HCT116 (cell line): ENCODE measurements at regions not wholly inside any gene's neighbourhood (a gene's known extent, or its start where the extent isn't known, plus 50 kb on each side); places are given as distances from the start of the nearest gene placed in this dataset.

Experiments
- ATAC-seq: fragments of 200-7000 bp; cut with Tn5 transposase; 2 replicates; pipeline ENCODE4 v1.9.1; 2020; ENCODE audit warnings: mild to moderate bottlenecking, moderate library complexity
- BruUV-seq: library from RNA; stranded (reverse); fragments of 400-500 nt; replicated peaks from 2 replicates; lab custom pipeline; 2021; lab: Mats Ljungman, UMichigan
- CTCF ChIA-PET: fragments of 300-600 bp; sonication (Branson Sonifier 250); formaldehyde crosslinking; loops from one replicate; lab custom pipeline; 2021; ENCODE audit warnings: antibody characterized with exemption; lab: Charles Lee
- POLR2A ChIA-PET: fragments of 300-600, 350-600 bp; sonication (Branson Sonifier 250); formaldehyde crosslinking; loops from one replicate; lab custom pipeline; 2021; ENCODE audit warnings: antibody characterized with exemption; lab: Charles Lee
- RAD21 ChIA-PET, 2 experiments: fragments of 300-600 bp; sonication (Branson Sonifier 250); formaldehyde crosslinking; loops; one replicate each; lab custom pipeline; 2023; ENCODE audit warnings: low total read pairs in 2 of 2; ENCODE audit not compliant: uncharacterized antibody in 2 of 2, unreplicated experiment in 2 of 2, low non-redundant PET in 1 of 2; lab: Charles Lee
- DNase-seq: peaks from one replicate; pipeline ENCODE4 v3.0.0-alpha.2; 2010; ENCODE audit warnings: low read depth, low spot score
- H2AFZ ChIP-seq: fragments of 200-600 bp; shearing (Covaris generic), sonication (generic); 2 replicates; pipeline ENCODE4 v1.6.1; 2017; ENCODE audit warnings: low read depth, mixed run types, mixed read lengths, antibody characterized with exemption, low read length; ENCODE audit not compliant: poor library complexity, severe bottlenecking
- H3K27ac ChIP-seq: 2 replicates; pipeline ENCODE4 v1.5.1; 2012; ENCODE audit warnings: low read depth, low read length
- H3K27me3 ChIP-seq: fragments of 200-600 bp; sonication (generic); 2 replicates; pipeline ENCODE4 v1.6.1; 2016; ENCODE audit warnings: mixed run types, low read length, mixed read lengths; ENCODE audit not compliant: insufficient read depth
- H3K36me3 ChIP-seq, 2 experiments: fragments of 200-500 bp in 1 of 2; fragments of 200-600 bp in 1 of 2; sonication (Bioruptor generic) in 1 of 2; sonication (generic) in 1 of 2; 2 replicates each; pipeline versions ENCODE4 v1.5.1 to v1.6.1; 2014 to 2016; ENCODE audit warnings: low read length in 2 of 2, inconsistent platforms in 1 of 2, mixed read lengths in 1 of 2, mixed run types in 1 of 2; ENCODE audit not compliant: insufficient read depth in 2 of 2, control insufficient read depth in 1 of 2
- H3K4me1 ChIP-seq, 2 experiments: fragments of 200-600 bp in 1 of 2; sonication (generic) in 1 of 2; 2 replicates each; pipeline versions ENCODE4 v1.5.1 to v1.6.1; 2012 to 2017; ENCODE audit warnings: low read length in 2 of 2, inconsistent platforms in 1 of 2, mild to moderate bottlenecking in 1 of 2, mixed read lengths in 1 of 2, mixed run types in 1 of 2, moderate library complexity in 1 of 2; ENCODE audit not compliant: insufficient read depth in 2 of 2, control insufficient read depth in 1 of 2
- H3K4me2 ChIP-seq: fragments of 200-600 bp; sonication (generic); 2 replicates; pipeline ENCODE4 v1.6.1; 2017; ENCODE audit warnings: mixed run types, low read length, mixed read lengths
- H3K4me3 ChIP-seq, 2 experiments: fragments of 200-600 bp in 1 of 2; sonication (generic) in 1 of 2; replicated peaks in 1 of 2; 2 replicates each; pipeline ENCODE4 v1.5.1; 2011 to 2016; ENCODE audit warnings: low read length in 2 of 2, control low read depth in 1 of 2, low read depth in 1 of 2, mild to moderate bottlenecking in 1 of 2, mixed read lengths in 1 of 2, mixed run types in 1 of 2
- H3K79me2 ChIP-seq: fragments of 200-600 bp; sonication (generic); 2 replicates; pipeline ENCODE4 v1.6.1; 2017; ENCODE audit warnings: mild to moderate bottlenecking, mixed run types, low read length, moderate library complexity, mixed read lengths; ENCODE audit not compliant: insufficient read depth
- H3K9ac ChIP-seq: fragments of 200-600 bp; sonication (generic); 2 replicates; pipeline ENCODE4 v1.6.1; 2016; ENCODE audit warnings: low read length, mixed read lengths
- H3K9me2 ChIP-seq: fragments of 200-600 bp; sonication (generic), shearing (Covaris generic); 2 replicates; pipeline ENCODE4 v1.6.1; 2017; ENCODE audit warnings: mixed run types, mild to moderate bottlenecking, moderate library complexity; ENCODE audit not compliant: insufficient read depth
- H3K9me3 ChIP-seq, 2 experiments: fragments of 200-500 bp in 1 of 2; fragments of 200-600 bp in 1 of 2; sonication (Bioruptor generic) in 1 of 2; sonication (generic) in 1 of 2; 2 replicates each; pipeline ENCODE4 v1.6.1; 2014 to 2017; ENCODE audit warnings: low read length in 2 of 2, mixed read lengths in 2 of 2, inconsistent platforms in 1 of 2, low read depth in 1 of 2, mild to moderate bottlenecking in 1 of 2, mixed run types in 1 of 2, moderate library complexity in 1 of 2; ENCODE audit not compliant: control insufficient read depth in 1 of 2, insufficient read depth in 1 of 2
- H4K20me1 ChIP-seq: fragments of 200-600 bp; sonication (generic), shearing (Covaris generic); 2 replicates; pipeline ENCODE4 v1.6.1; 2017; ENCODE audit warnings: mixed run types, mild to moderate bottlenecking, moderate library complexity; ENCODE audit not compliant: insufficient read depth
- ATF3 ChIP-seq: IDR thresholded peaks from 2 replicates; pipeline ENCODE4 v1.6.1; 2012
- CBX3 ChIP-seq: IDR thresholded peaks from 2 replicates; pipeline ENCODE4 v1.6.1; 2012; ENCODE audit warnings: low read depth
- ELF1 ChIP-seq: IDR thresholded peaks from 2 replicates; pipeline ENCODE4 v1.6.1; 2012; ENCODE audit warnings: low read depth, borderline replicate concordance
- EZH2 ChIP-seq: fragments of 200-600 bp; sonication (generic); IDR thresholded peaks from 2 replicates; pipeline ENCODE4 v1.6.1; 2017; ENCODE audit warnings: antibody characterized with exemption, mixed run types
- EZH2phosphoT487 ChIP-seq: fragments of 200-600 bp; IDR thresholded peaks from 2 replicates; pipeline ENCODE4 v1.6.1; 2018; ENCODE audit warnings: antibody characterized with exemption, borderline replicate concordance
- FOSL1 ChIP-seq: IDR thresholded peaks from 2 replicates; pipeline ENCODE4 v1.6.1; 2012; ENCODE audit warnings: low read depth
- POLR2A ChIP-seq: IDR thresholded peaks from 2 replicates; pipeline ENCODE4 v1.7.0; 2011; ENCODE audit warnings: borderline replicate concordance; ENCODE audit not compliant: insufficient read depth, insufficient read length; ENCODE audit errors: extremely low read depth
- POLR2AphosphoS5 ChIP-seq: IDR thresholded peaks from 2 replicates; pipeline ENCODE4 v1.6.1; 2011; ENCODE audit warnings: mild to moderate bottlenecking, low read depth, low read length, moderate library complexity
- SIN3A ChIP-seq: IDR thresholded peaks from 2 replicates; pipeline ENCODE4 v1.6.1; 2012; ENCODE audit warnings: low read depth
- YY1 ChIP-seq: IDR thresholded peaks from 2 replicates; pipeline ENCODE4 v1.6.1; 2011; ENCODE audit warnings: low read length, low read depth, moderate library complexity, mild to moderate bottlenecking; ENCODE audit not compliant: insufficient replicate concordance; ENCODE audit errors: extremely low read depth
- ZFX ChIP-seq: fragments of 450-650 bp; IDR thresholded peaks from 2 replicates; pipeline ENCODE4 v1.6.1; 2017
- intact Hi-C: fragments of 100-400 bp; cut with micrococcal nuclease; formaldehyde crosslinking; loops from 2 replicates; pipeline ENCODE4 v1.10.0; 2022

GRCh38 chr6:92864966-92865555 is 554.3 kb downstream of the EPHA7 start:
- BruUV-seq, result no TSS peak
- TF ChIP-seq YY1 (no peak), POLR2A (no peak), EZH2 (no peak), FOSL1 (no peak), EZH2phosphoT487 (no peak), SIN3A (no peak)
- DNase-seq, result no peak

GRCh38 chr6:92849636-92850035 is 569.7 kb downstream of the EPHA7 start:
- Histone ChIP-seq H3K9me2 (no peaks in the 10 kb centered on the region), H3K4me2 (no peak overlapping the region), H3K9me3 (peaks cover 9 to 15% of the 10 kb centered on the region in 2 experiments; a peak in 2 of 4 replicates), H3K4me1 (no peaks in the 10 kb centered on the region), H3K36me3 (no peaks in the 10 kb centered on the region), H4K20me1 (no peaks in the 10 kb centered on the region), H3K79me2 (no peaks in the 10 kb centered on the region), H3K4me3 (no peak overlapping the region), H3K27ac (no peak overlapping the region), H2AFZ (no peak overlapping the region), H3K9ac (no peak overlapping the region), H3K27me3 (no peaks in the 10 kb centered on the region)
- ATAC-seq (no peak), DNase-seq (no peak)
- intact Hi-C loops, result no loop called here
- POLR2A ChIA-PET, result no interaction called here
- no TSS peak for BruUV-seq
- RAD21 ChIA-PET, result no interaction called here
- TF ChIP-seq POLR2AphosphoS5 (no peak), CBX3 (no peak), EZH2phosphoT487 (no peak), ELF1 (no peak), ATF3 (no peak), ZFX (no peak)
- CTCF ChIA-PET, result no interaction called here

More at GRCh38 chr6:92864966-92865555, 554.3 kb downstream of the EPHA7 start:
- intact Hi-C loops, result no loop called here
- POLR2A ChIA-PET, result no interaction called here
- Histone ChIP-seq H3K27me3 (no peaks in the 10 kb centered on the region), H4K20me1 (no peaks in the 10 kb centered on the region), H3K4me2 (no peak overlapping the region), H3K4me3 (no peak overlapping the region), H3K27ac (no peak overlapping the region), H3K9ac (no peak overlapping the region), H3K36me3 (no peaks in the 10 kb centered on the region), H3K4me1 (no peaks in the 10 kb centered on the region), H2AFZ (no peak overlapping the region), H3K9me2 (no peaks in the 10 kb centered on the region), H3K79me2 (no peaks in the 10 kb centered on the region), H3K9me3 (peaks cover 0 to 17% of the 10 kb centered on the region in 2 experiments; a peak in 2 of 4 replicates)
- CTCF ChIA-PET, result no interaction called here
- RAD21 ChIA-PET, result no interaction called here
- no peak for ATAC-seq
